K562 (cell line): ENCODE measurements at regions not wholly inside any gene's neighbourhood (a gene's known extent, or its start where the extent isn't known, plus 50 kb on each side); places are given as distances from the start of the nearest gene placed in this dataset.

Experiments used
- ATAC-seq: fragments of 200-7000 bp; cut with Tn5 transposase; 3 replicates; pipeline ENCODE4 v1.9.1; 2020; ENCODE audit warnings: moderate library complexity
- BruUV-seq: library from RNA; stranded (reverse); fragments of 400-500 nt; replicated peaks from 2 replicates; lab custom pipeline; 2021; lab: Mats Ljungman, UMichigan
- CTCF ChIA-PET: fragments of 300-600 bp; formaldehyde crosslinking; extraction: SDS; loops from one replicate; lab custom pipeline; 2021; ENCODE audit warnings: low intra/inter-chr PET ratio; lab: Yijun Ruan, JAX
- POLR2A ChIA-PET: fragments of 300-600, 350-650 bp; sonication (Branson Sonifier 250); formaldehyde crosslinking; extraction: SDS; loops from one replicate; lab custom pipeline; 2021; ENCODE audit warnings: antibody characterized with exemption, inconsistent platforms; lab: Yijun Ruan, JAX
- DNase-seq, 4 experiments: peaks; one replicate each; pipeline versions ENCODE4 v3.0.0 to v3.0.0-alpha.2; 2011 to 2018; ENCODE audit warnings: low spot score in 3 of 4, mixed read lengths in 3 of 4; ENCODE audit errors: extremely low read depth in 1 of 4
- FAIRE-seq: peaks from 2 replicates; lab custom pipeline; 2011; peaks lifted over from hg19 to GRCh38; lab: Jason Lieb, UNC
- H2AFZ ChIP-seq: 2 replicates; pipeline ENCODE4 v1.6.0; 2011; ENCODE audit warnings: low read depth, low read length, control low read depth, inconsistent platforms
- H3K27ac ChIP-seq: fragments of 200-600 bp; 3 replicates; pipeline ENCODE4 v1.8.0; 2011; ENCODE audit warnings: low read depth, mild to moderate bottlenecking, control low read depth, inconsistent platforms, low read length, moderate library complexity, mixed read lengths; ENCODE audit errors: extremely low read depth
- H3K27me3 ChIP-seq, 2 experiments: fragments of 300-600 bp in 1 of 2; 2 replicates in 1 of 2; 3 replicates in 1 of 2; pipeline versions ENCODE4 v1.6.0 to v1.8.0; 2011; ENCODE audit warnings: inconsistent platforms in 2 of 2, low read length in 2 of 2, mild to moderate bottlenecking in 1 of 2, mixed read lengths in 1 of 2, moderate library complexity in 1 of 2; ENCODE audit not compliant: control insufficient read depth in 2 of 2, insufficient read depth in 2 of 2
- H3K36me3 ChIP-seq: fragments of 300-600 bp; 3 replicates; pipeline ENCODE4 v1.8.0; 2011; ENCODE audit warnings: mild to moderate bottlenecking, low read length, inconsistent platforms; ENCODE audit not compliant: control insufficient read depth, insufficient read depth
- H3K4me1 ChIP-seq, 2 experiments: fragments of 200-600 bp in 1 of 2; replicated peaks in 1 of 2; 2 replicates in 1 of 2; 3 replicates in 1 of 2; pipeline versions ENCODE4 v1.5.1 to v1.8.0; 2011; ENCODE audit warnings: inconsistent platforms in 2 of 2, low read length in 2 of 2, mild to moderate bottlenecking in 1 of 2, mixed read lengths in 1 of 2, moderate library complexity in 1 of 2; ENCODE audit not compliant: control insufficient read depth in 2 of 2, insufficient read depth in 2 of 2
- H3K4me2 ChIP-seq: 2 replicates; pipeline ENCODE4 v1.6.1; 2011; ENCODE audit warnings: low read length, control low read depth, inconsistent platforms, mixed read lengths; ENCODE audit not compliant: insufficient read depth
- H3K4me3 ChIP-seq: fragments of 200-600 bp; sonication (generic), shearing (Covaris generic); 2 replicates; pipeline ENCODE4 v1.5.1; 2016; ENCODE audit warnings: control low read depth, inconsistent platforms
- H3K79me2 ChIP-seq: fragments of 200-600 bp; 3 replicates; pipeline ENCODE4 v1.8.0; 2011; ENCODE audit warnings: low read length, inconsistent platforms; ENCODE audit not compliant: control insufficient read depth, insufficient read depth
- H3K9ac ChIP-seq, 2 experiments: 2 replicates each; pipeline versions ENCODE4 v1.6.0 to v1.6.1; 2011; ENCODE audit warnings: low read depth in 2 of 2, low read length in 2 of 2, control low read depth in 1 of 2, inconsistent platforms in 1 of 2, mild to moderate bottlenecking in 1 of 2, mixed read lengths in 1 of 2; ENCODE audit not compliant: insufficient read depth in 1 of 2
- H3K9me1 ChIP-seq: one replicate; pipeline ENCODE4 v1.6.0; 2011; ENCODE audit warnings: inconsistent platforms, mild to moderate bottlenecking, low read length, moderate library complexity; ENCODE audit not compliant: control insufficient read depth, insufficient read depth
- H3K9me3 ChIP-seq: replicated peaks from 2 replicates; pipeline ENCODE4 v1.5.1; 2011; ENCODE audit warnings: low read depth, low read length, inconsistent platforms; ENCODE audit not compliant: control insufficient read depth, insufficient read depth
- H4K20me1 ChIP-seq: replicated peaks from 2 replicates; pipeline ENCODE4 v1.6.1; 2011; ENCODE audit warnings: low read length, inconsistent platforms, mixed read lengths; ENCODE audit not compliant: control insufficient read depth, insufficient read depth
- NCOA4 ChIP-seq: fragments of 450-650 bp; IDR thresholded peaks from 2 replicates; pipeline ENCODE4 v1.6.1; 2018; ENCODE audit warnings: mild to moderate bottlenecking; ENCODE audit not compliant: partially characterized antibody
- RBM15 ChIP-seq: fragments of 200-400 bp; formaldehyde crosslinking; IDR thresholded peaks from 2 replicates; pipeline ENCODE4 v1.6.1; 2018; ENCODE audit warnings: mild to moderate bottlenecking, low read length, moderate library complexity; ENCODE audit not compliant: insufficient read depth
- TSC22D4 ChIP-seq: fragments of 450-650 bp; IDR thresholded peaks from 2 replicates; pipeline ENCODE4 v1.6.1; 2016; ENCODE audit warnings: missing genetic modification characterization, missing biosample characterization, control low read depth
- WGBS: fragments of 100-300 bp; shearing (Covaris generic); methylation state at CpG from one replicate; pipeline ENCODE4 v1.1.6; 2016; ENCODE audit warnings: low coverage, mixed read lengths; ENCODE audit not compliant: insufficient coverage; ENCODE audit errors: missing lambda C conversion rate; 5-methylcytosine and 5-hydroxymethylcytosine counted together
- in situ Hi-C: fragments of 300-500 bp; cut with MboI; formaldehyde crosslinking; loops from 4 replicates; pipeline ENCODE4 v1.15.0; 2018; ENCODE audit warnings: inconsistent platforms, mixed read lengths
- intact Hi-C: fragments of 100-400 bp; cut with micrococcal nuclease; formaldehyde crosslinking; loops from 2 replicates; pipeline ENCODE4 v1.14.2; 2022
- TF ChIP-seq, protein P1 (sequence below): fragments of 450-650 bp; formaldehyde crosslinking; conservative IDR thresholded peaks from 2 replicates; pipeline ENCODE4 v1.4.0; 2022; ENCODE audit warnings: mild to moderate bottlenecking, missing genetic modification characterization
- TF ChIP-seq, protein P2 (sequence below), 2 experiments: fragments of 450-650 bp in 1 of 2; IDR thresholded peaks; 2 replicates each; pipeline ENCODE4 v1.6.1; 2011 to 2017; ENCODE audit warnings: low read depth in 2 of 2, antibody characterized with exemption in 1 of 2, borderline replicate concordance in 1 of 2, low read length in 1 of 2, mild to moderate bottlenecking in 1 of 2, mixed read lengths in 1 of 2; ENCODE audit not compliant: control insufficient read depth in 1 of 2

DNA sequence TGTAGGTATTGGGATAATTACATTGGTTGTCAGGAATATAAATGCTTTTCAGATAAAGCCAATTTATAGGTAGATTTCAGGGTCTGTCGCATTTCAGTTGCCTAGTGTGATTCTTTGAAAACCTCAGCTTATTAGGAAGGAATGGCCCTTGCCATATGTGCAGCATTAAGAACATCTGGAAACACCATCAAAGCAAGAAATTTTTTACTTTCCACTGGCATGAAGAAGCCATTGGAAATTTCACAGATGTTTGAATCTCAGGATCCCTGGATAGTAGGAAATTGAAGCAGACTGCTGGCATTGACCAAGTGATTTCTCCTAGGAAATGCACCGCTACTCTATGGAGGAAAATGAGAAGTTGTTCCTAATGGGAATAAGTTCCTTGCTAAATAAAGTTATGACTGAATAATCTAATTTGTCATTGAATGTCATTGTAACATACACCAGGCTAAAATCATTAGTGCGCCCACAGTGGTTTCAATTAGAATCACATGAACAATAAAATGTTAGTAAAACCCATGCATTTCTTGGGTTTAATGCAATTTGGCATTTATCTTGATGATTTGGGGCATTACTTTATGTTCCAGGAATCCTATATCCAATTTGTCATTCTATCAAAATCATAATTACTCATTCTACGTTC lies 950.1 kb downstream of the EPHA7 start:
- H2AFZ ChIP-seq = no peak overlapping the region
- no peaks in the 10 kb centered on the region for H3K9me1 ChIP-seq
- no peaks in the 10 kb centered on the region for H3K4me1 ChIP-seq
- DNase-seq (no peak), FAIRE-seq (no peak), ATAC-seq (no peak)
- H3K36me3 ChIP-seq = no peaks in the 10 kb centered on the region
- ChIA-PET CTCF (no interaction called here), POLR2A (no interaction called here)
- H3K4me3 ChIP-seq = no peak overlapping the region
- intact Hi-C loops (no loop called here), in situ Hi-C loops (no loop called here)
- H3K4me2 ChIP-seq = no peak overlapping the region
- 2% methylated on average over 4 of the region's 4 CpGs for WGBS
- BruUV-seq = no TSS peak
- no peak overlapping the region for H3K27ac ChIP-seq
- H3K27me3 ChIP-seq = no peaks in the 10 kb centered on the region
- no peak overlapping the region for H3K9ac ChIP-seq
- H3K9me3 ChIP-seq = no peaks in the 10 kb centered on the region
- H3K79me2 ChIP-seq = no peaks in the 10 kb centered on the region
- H4K20me1 ChIP-seq = no peaks in the 10 kb centered on the region
- TF ChIP-seq NCOA4 = no peak
- TF ChIP-seq, protein P1, sequence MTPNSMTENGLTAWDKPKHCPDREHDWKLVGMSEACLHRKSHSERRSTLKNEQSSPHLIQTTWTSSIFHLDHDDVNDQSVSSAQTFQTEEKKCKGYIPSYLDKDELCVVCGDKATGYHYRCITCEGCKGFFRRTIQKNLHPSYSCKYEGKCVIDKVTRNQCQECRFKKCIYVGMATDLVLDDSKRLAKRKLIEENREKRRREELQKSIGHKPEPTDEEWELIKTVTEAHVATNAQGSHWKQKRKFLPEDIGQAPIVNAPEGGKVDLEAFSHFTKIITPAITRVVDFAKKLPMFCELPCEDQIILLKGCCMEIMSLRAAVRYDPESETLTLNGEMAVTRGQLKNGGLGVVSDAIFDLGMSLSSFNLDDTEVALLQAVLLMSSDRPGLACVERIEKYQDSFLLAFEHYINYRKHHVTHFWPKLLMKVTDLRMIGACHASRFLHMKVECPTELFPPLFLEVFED (CRISPR knock-in tag) = no peak

DNA sequence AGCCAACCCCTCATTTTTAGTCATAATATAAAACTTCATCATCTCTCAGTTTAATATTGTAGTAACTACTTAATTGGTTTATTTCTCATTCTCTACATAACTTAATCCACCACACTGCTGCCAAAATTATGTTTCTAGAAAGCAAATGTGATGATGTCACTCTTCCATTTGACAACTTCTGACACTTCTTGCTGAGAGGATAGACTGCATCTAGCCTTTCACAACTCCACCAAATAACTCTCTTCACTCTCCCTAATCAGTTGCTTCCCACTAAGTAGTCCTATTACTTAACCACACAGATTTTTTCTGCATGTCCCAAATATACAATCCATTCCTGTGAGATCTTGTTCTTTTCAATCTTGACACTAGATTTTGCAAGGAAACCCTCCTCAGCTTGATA lies 951.3 kb downstream of the EPHA7 start:
- Histone ChIP-seq H3K79me2 (no peaks in the 10 kb centered on the region), H3K4me1 (no peaks in the 10 kb centered on the region), H3K4me2 (no peak overlapping the region), H4K20me1 (no peaks in the 10 kb centered on the region), H2AFZ (no peak overlapping the region), H3K27me3 (no peaks in the 10 kb centered on the region), H3K9me3 (no peaks in the 10 kb centered on the region), H3K27ac (no peak overlapping the region), H3K9me1 (no peaks in the 10 kb centered on the region), H3K36me3 (no peaks in the 10 kb centered on the region), H3K4me3 (no peak overlapping the region), H3K9ac (no peak overlapping the region)
- ChIA-PET CTCF (no interaction called here), POLR2A (no interaction called here)
- DNase-seq (no peak), FAIRE-seq (no peak), ATAC-seq (no peak)
- BruUV-seq = no TSS peak
- intact Hi-C loops (no loop called here), in situ Hi-C loops (no loop called here)
- TF ChIP-seq, protein P2, sequence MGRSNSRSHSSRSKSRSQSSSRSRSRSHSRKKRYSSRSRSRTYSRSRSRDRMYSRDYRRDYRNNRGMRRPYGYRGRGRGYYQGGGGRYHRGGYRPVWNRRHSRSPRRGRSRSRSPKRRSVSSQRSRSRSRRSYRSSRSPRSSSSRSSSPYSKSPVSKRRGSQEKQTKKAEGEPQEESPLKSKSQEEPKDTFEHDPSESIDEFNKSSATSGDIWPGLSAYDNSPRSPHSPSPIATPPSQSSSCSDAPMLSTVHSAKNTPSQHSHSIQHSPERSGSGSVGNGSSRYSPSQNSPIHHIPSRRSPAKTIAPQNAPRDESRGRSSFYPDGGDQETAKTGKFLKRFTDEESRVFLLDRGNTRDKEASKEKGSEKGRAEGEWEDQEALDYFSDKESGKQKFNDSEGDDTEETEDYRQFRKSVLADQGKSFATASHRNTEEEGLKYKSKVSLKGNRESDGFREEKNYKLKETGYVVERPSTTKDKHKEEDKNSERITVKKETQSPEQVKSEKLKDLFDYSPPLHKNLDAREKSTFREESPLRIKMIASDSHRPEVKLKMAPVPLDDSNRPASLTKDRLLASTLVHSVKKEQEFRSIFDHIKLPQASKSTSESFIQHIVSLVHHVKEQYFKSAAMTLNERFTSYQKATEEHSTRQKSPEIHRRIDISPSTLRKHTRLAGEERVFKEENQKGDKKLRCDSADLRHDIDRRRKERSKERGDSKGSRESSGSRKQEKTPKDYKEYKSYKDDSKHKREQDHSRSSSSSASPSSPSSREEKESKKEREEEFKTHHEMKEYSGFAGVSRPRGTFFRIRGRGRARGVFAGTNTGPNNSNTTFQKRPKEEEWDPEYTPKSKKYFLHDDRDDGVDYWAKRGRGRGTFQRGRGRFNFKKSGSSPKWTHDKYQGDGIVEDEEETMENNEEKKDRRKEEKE (IDR thresholded peaks at IDR 0.05; ENCODE audit: borderline replicate concordance in 1 of 2, control insufficient read depth in 1 of 2, low read depth in 2 of 2, low read length in 1 of 2) = no peak
- no peak for TF ChIP-seq RBM15
- no peak for TF ChIP-seq TSC22D4
